Lower leg skin (tissue), 4 donors: ENCODE measurements at regions not wholly inside any gene's neighbourhood (a gene's known extent, or its start where the extent isn't known, plus 50 kb on each side); places are given as distances from the start of the nearest gene placed in this dataset.

Source experiments
- DNase-seq, 2 donors: peaks; one replicate each; pipeline ENCODE4 v3.0.0-alpha.2; 2019; ENCODE audit warnings: low spot score in 2 of 2
- H3K4me3 ChIP-seq: fragments of 200-600 bp; sonication (generic); 2 replicates; pipeline ENCODE4 v1.5.1; 2017; ENCODE audit warnings: mild to moderate bottlenecking, low read depth; ENCODE audit not compliant: poor library complexity, severe bottlenecking
- CTCF ChIP-seq, 3 donors: fragments of 450-650 bp; IDR thresholded peaks; one replicate each; pipeline ENCODE4 v1.5.1; 2016; ENCODE audit warnings: antibody characterized with exemption in 3 of 3, mild to moderate bottlenecking in 3 of 3, moderate library complexity in 2 of 3
- POLR2A ChIP-seq, 2 donors: fragments of 450-650 bp; IDR thresholded peaks; one replicate each; pipeline ENCODE4 v1.6.1; 2016 to 2017; ENCODE audit warnings: antibody characterized with exemption in 2 of 2, mild to moderate bottlenecking in 1 of 2, moderate library complexity in 1 of 2
- WGBS, 2 donors: methylation state at CpG; one replicate each; pipeline ENCODE4 v1.1.5; 2018; 5-methylcytosine and 5-hydroxymethylcytosine counted together
- intact Hi-C: fragments of 100-400 bp; cut with DNase I; formaldehyde crosslinking; loops from one replicate; pipeline ENCODE4 v1.15.0; 2023; ENCODE audit warnings: low total_unique reads

- no peak overlapping the region for H3K4me3 ChIP-seq
Observed at GRCh38 chr14:54197369-54197768, 199.4 kb upstream of the CDKN3 start.

GRCh38 chr14:54200726-54201125 is 196.1 kb upstream of the CDKN3 start:
- TF ChIP-seq POLR2A (IDR thresholded peaks at IDR 0.05) = no peak
- TF ChIP-seq CTCF (IDR thresholded peaks at IDR 0.05) = no peak
- H3K4me3 ChIP-seq = no peak overlapping the region
- WGBS, 2 donors = 82 to 91% methylated on average over 2 of the region's 2 CpGs
- intact Hi-C loops = no loop called here
- DNase-seq = no peak

More at GRCh38 chr14:54197369-54197768, 199.4 kb upstream of the CDKN3 start:
- TF ChIP-seq CTCF (IDR thresholded peaks at IDR 0.05) (no peak), POLR2A (IDR thresholded peaks at IDR 0.05) (no peak)
- no peak for DNase-seq
- 76 to 96% methylated on average over 1 of the region's 1 CpG for WGBS, 2 donors
- intact Hi-C loops = no loop called here

- TF ChIP-seq POLR2A (IDR thresholded peaks at IDR 0.05) = no peak
- TF ChIP-seq CTCF (IDR thresholded peaks at IDR 0.05) = no peak
- H3K4me3 ChIP-seq = no peak overlapping the region
- 97 to 98% methylated on average over 6 of the region's 6 CpGs for WGBS, 2 donors
- no peak for DNase-seq
- intact Hi-C loops = no loop called here
Observed at GRCh38 chr14:54202288-54202687, 194.5 kb upstream of the CDKN3 start.

GRCh38 chr14:54206516-54206915 is 190.3 kb upstream of the CDKN3 start:
- intact Hi-C loops = no loop called here

GRCh38 chr14:54207075-54207474 is 189.7 kb upstream of the CDKN3 start:
- DNase-seq = no peak
- intact Hi-C loops = no loop called here
- 62 to 75% methylated on average over 2 of the region's 2 CpGs for WGBS, 2 donors
- no peak overlapping the region for H3K4me3 ChIP-seq
- TF ChIP-seq POLR2A (IDR thresholded peaks at IDR 0.05) (no peak), CTCF (IDR thresholded peaks at IDR 0.05) (no peak)

More at GRCh38 chr14:54206516-54206915, 190.3 kb upstream of the CDKN3 start:
- no peak for DNase-seq
- TF ChIP-seq CTCF (IDR thresholded peaks at IDR 0.05) (no peak), POLR2A (IDR thresholded peaks at IDR 0.05) (no peak)
- H3K4me3 ChIP-seq = no peak overlapping the region
- WGBS, 2 donors = 24 to 25% methylated on average over 1 of the region's 1 CpG
